IMR-90 (cell line): ENCODE measurements at regions not wholly inside any gene's neighbourhood (a gene's known extent, or its start where the extent isn't known, plus 50 kb on each side); places are given as distances from the start of the nearest gene placed in this dataset.

Source experiments
- ATAC-seq: fragments of 200-7000 bp; cut with Tn5 transposase; 2 replicates; pipeline ENCODE4 v1.9.1; 2020; ENCODE audit warnings: low read depth, mild to moderate bottlenecking, moderate library complexity
- BruUV-seq: library from RNA; stranded (reverse); fragments of 400-500 nt; replicated peaks from 2 replicates; lab custom pipeline; 2021; lab: Mats Ljungman, UMichigan
- CTCF ChIA-PET: fragments of 300-600 bp; formaldehyde crosslinking; extraction: SDS; loops from one replicate; lab custom pipeline; 2021; ENCODE audit warnings: antibody characterized with exemption; lab: Yijun Ruan, JAX
- POLR2A ChIA-PET: fragments of 300-600 bp; sonication (Branson Sonifier 250); formaldehyde crosslinking; loops from one replicate; lab custom pipeline; 2022; ENCODE audit warnings: antibody characterized with exemption; ENCODE audit not compliant: unreplicated experiment; lab: Charles Lee
- DNase-seq: peaks from one replicate; pipeline ENCODE4 v3.0.0; 2013
- H2AFZ ChIP-seq: replicated peaks from 2 replicates; pipeline ENCODE3; 2013; ENCODE audit warnings: low read length, mild to moderate bottlenecking; ENCODE audit not compliant: poor library complexity
- H2AK5ac ChIP-seq: 2 replicates; pipeline ENCODE4 v1.6.1; 2013; ENCODE audit warnings: low read depth, low read length, inconsistent platforms
- H2AK9ac ChIP-seq: replicated peaks from 2 replicates; pipeline ENCODE3; 2013; ENCODE audit warnings: mild to moderate bottlenecking, low read depth, low read length, moderate library complexity; ENCODE audit not compliant: poor library complexity
- H2BK120ac ChIP-seq: 2 replicates; pipeline ENCODE4 v1.6.1; 2013; ENCODE audit warnings: low read depth, low read length, inconsistent platforms
- H2BK15ac ChIP-seq: 3 replicates; pipeline ENCODE4 v1.6.1; 2013; ENCODE audit warnings: low read depth, low read length, inconsistent platforms
- H2BK20ac ChIP-seq: 2 replicates; pipeline ENCODE4 v1.6.1; 2013; ENCODE audit warnings: low read depth, mild to moderate bottlenecking, inconsistent platforms, low read length, moderate library complexity
- H2BK5ac ChIP-seq: 2 replicates; pipeline ENCODE4 v1.6.1; 2013; ENCODE audit warnings: mild to moderate bottlenecking, low read depth, low read length, inconsistent platforms; ENCODE audit not compliant: poor library complexity, severe bottlenecking
- H3K14ac ChIP-seq: replicated peaks from 2 replicates; pipeline ENCODE4 v1.6.1; 2013; ENCODE audit warnings: low read depth, low read length, inconsistent platforms
- H3K18ac ChIP-seq: 2 replicates; pipeline ENCODE4 v1.6.1; 2013; ENCODE audit warnings: low read depth, low read length, control low read depth
- H3K23ac ChIP-seq: 2 replicates; pipeline ENCODE4 v1.6.1; 2013; ENCODE audit warnings: low read depth, low read length, inconsistent platforms
- H3K27ac ChIP-seq: 2 replicates; pipeline ENCODE4 v1.5.1; 2013; ENCODE audit warnings: mild to moderate bottlenecking, control low read depth, low read length; ENCODE audit not compliant: insufficient read depth
- H3K27me3 ChIP-seq: 2 replicates; pipeline ENCODE4 v1.6.1; 2013; ENCODE audit warnings: low read length; ENCODE audit not compliant: control insufficient read depth, insufficient read depth
- H3K36me3 ChIP-seq: 2 replicates; pipeline ENCODE4 v1.6.1; 2013; ENCODE audit warnings: low read length, mixed read lengths; ENCODE audit not compliant: control insufficient read depth, insufficient read depth
- H3K4ac ChIP-seq: 2 replicates; pipeline ENCODE4 v1.6.1; 2013; ENCODE audit warnings: low read depth, low read length, inconsistent platforms
- H3K4me1 ChIP-seq: 2 replicates; pipeline ENCODE4 v1.6.1; 2013; ENCODE audit warnings: low read length, mixed read lengths; ENCODE audit not compliant: control insufficient read depth, insufficient read depth
- H3K4me2 ChIP-seq: 2 replicates; pipeline ENCODE4 v1.6.1; 2013; ENCODE audit warnings: low read depth, mild to moderate bottlenecking, control low read depth, low read length, moderate library complexity
- H3K4me3 ChIP-seq: 2 replicates; pipeline ENCODE4 v1.5.1; 2013; ENCODE audit warnings: low read depth, mild to moderate bottlenecking, control low read depth, low read length, moderate library complexity; ENCODE audit not compliant: insufficient read depth
- H3K56ac ChIP-seq: 2 replicates; pipeline ENCODE4 v1.6.1; 2013; ENCODE audit warnings: low read length, inconsistent platforms; ENCODE audit not compliant: insufficient read depth; ENCODE audit errors: extremely low read depth
- H3K79me1 ChIP-seq, 2 experiments: 2 replicates each; pipeline ENCODE4 v1.6.1; 2013; ENCODE audit warnings: low read length in 2 of 2, inconsistent platforms in 1 of 2, low read depth in 1 of 2
- H3K9ac ChIP-seq: 2 replicates; pipeline ENCODE4 v1.6.1; 2013; ENCODE audit warnings: low read depth, low read length, control low read depth
- H3K9me1 ChIP-seq: 2 replicates; pipeline ENCODE4 v1.6.1; 2013; ENCODE audit warnings: low read length, inconsistent platforms; ENCODE audit not compliant: insufficient read depth
- H3K9me3 ChIP-seq: 2 replicates; pipeline ENCODE4 v1.6.1; 2013; ENCODE audit warnings: low read length; ENCODE audit not compliant: control insufficient read depth, insufficient read depth
- H4K20me1 ChIP-seq: 2 replicates; pipeline ENCODE4 v1.6.1; 2013; ENCODE audit warnings: low read length, inconsistent platforms; ENCODE audit not compliant: insufficient read depth
- H4K5ac ChIP-seq: 2 replicates; pipeline ENCODE4 v1.6.1; 2013; ENCODE audit warnings: mild to moderate bottlenecking, low read depth, low read length, control low read depth
- H4K8ac ChIP-seq, 2 experiments: 2 replicates each; pipeline ENCODE4 v1.6.1; 2013; ENCODE audit warnings: low read depth in 2 of 2, low read length in 2 of 2, control low read depth in 1 of 2, inconsistent platforms in 1 of 2
- H4K91ac ChIP-seq: 2 replicates; pipeline ENCODE4 v1.6.1; 2013; ENCODE audit warnings: low read depth, low read length, inconsistent platforms; ENCODE audit not compliant: insufficient read depth
- BHLHE40 ChIP-seq: fragments of 150-350 bp; IDR thresholded peaks from 2 replicates; pipeline ENCODE4 v1.6.1; 2016; ENCODE audit warnings: mild to moderate bottlenecking, low read depth, low read length
- FOS ChIP-seq: fragments of 150-350 bp; IDR thresholded peaks from 2 replicates; pipeline ENCODE4 v1.6.1; 2016; ENCODE audit warnings: low read depth, low read length
- MAFK ChIP-seq: IDR thresholded peaks from 2 replicates; pipeline ENCODE4 v1.6.1; 2012; ENCODE audit warnings: low read depth, low read length, improper control_type of control experiment
- MAZ ChIP-seq: IDR thresholded peaks from 2 replicates; pipeline ENCODE4 v1.6.1; 2012; ENCODE audit warnings: low read depth, mild to moderate bottlenecking, low read length, improper control_type of control experiment, moderate library complexity, borderline replicate concordance
- MXI1 ChIP-seq: IDR thresholded peaks from 2 replicates; pipeline ENCODE4 v1.6.1; 2012; ENCODE audit warnings: low read depth, mild to moderate bottlenecking, low read length, moderate library complexity, borderline replicate concordance
- NFE2L2 ChIP-seq: fragments of 150-350 bp; IDR thresholded peaks from 2 replicates; pipeline ENCODE4 v1.6.1; 2016; ENCODE audit warnings: low read depth, mild to moderate bottlenecking, low read length
- POLR2A ChIP-seq: IDR thresholded peaks from 2 replicates; pipeline ENCODE4 v1.6.1; 2012; ENCODE audit warnings: mild to moderate bottlenecking, low read depth, low read length
- RAD21 ChIP-seq: IDR thresholded peaks from 2 replicates; pipeline ENCODE4 v1.6.1; 2012; ENCODE audit warnings: low read length, improper control_type of control experiment
- RCOR1 ChIP-seq: IDR thresholded peaks from 2 replicates; pipeline ENCODE4 v1.6.1; 2012; ENCODE audit warnings: mild to moderate bottlenecking, low read length, improper control_type of control experiment; ENCODE audit not compliant: insufficient replicate concordance
- RFX5 ChIP-seq: IDR thresholded peaks from 2 replicates; pipeline ENCODE4 v1.8.0; 2012; ENCODE audit warnings: low read depth, mild to moderate bottlenecking, low read length, moderate library complexity
- SMC3 ChIP-seq: fragments of 150-350 bp; IDR thresholded peaks from 2 replicates; pipeline ENCODE4 v1.6.1; 2016; ENCODE audit warnings: low read depth, mild to moderate bottlenecking, antibody characterized with exemption, low read length, moderate library complexity
- WGBS, 2 experiments: methylation state at CpG; one replicate each; pipeline versions ENCODE4 v1.1.5 to v1.1.7; 2013; ENCODE audit warnings: missing lambda C conversion rate in 2 of 2; ENCODE audit not compliant: insufficient read length in 1 of 2; ENCODE audit errors: extremely low coverage in 2 of 2; 5-methylcytosine and 5-hydroxymethylcytosine counted together
- dilution Hi-C: fragments of 300-500 bp; cut with HindIII; formaldehyde crosslinking; loops from one replicate; pipeline ENCODE4 v1.14.3; 2018; ENCODE audit warnings: low sequenced_read_pairs; ENCODE audit not compliant: unreplicated experiment
- in situ Hi-C: fragments of 300-500 bp; cut with MboI; formaldehyde crosslinking; loops from 3 replicates; pipeline ENCODE4 v1.14.3; 2019; ENCODE audit warnings: low sequenced_read_pairs, inconsistent platforms, mixed read lengths
- intact Hi-C: fragments of 100-400 bp; cut with micrococcal nuclease; formaldehyde crosslinking; loops from 2 replicates; pipeline ENCODE4 v1.10.0; 2022
- TF ChIP-seq, protein P1 (sequence below): fragments of 150-350 bp; IDR thresholded peaks from 2 replicates; pipeline ENCODE4 v1.6.1; 2016; ENCODE audit warnings: low read depth, mild to moderate bottlenecking, low read length, moderate library complexity, borderline replicate concordance
- TF ChIP-seq, protein P2 (sequence below): fragments of 150-350 bp; IDR thresholded peaks from 2 replicates; pipeline ENCODE4 v1.6.1; 2017; ENCODE audit warnings: mild to moderate bottlenecking, antibody characterized with exemption, low read length, low read depth

DNA sequence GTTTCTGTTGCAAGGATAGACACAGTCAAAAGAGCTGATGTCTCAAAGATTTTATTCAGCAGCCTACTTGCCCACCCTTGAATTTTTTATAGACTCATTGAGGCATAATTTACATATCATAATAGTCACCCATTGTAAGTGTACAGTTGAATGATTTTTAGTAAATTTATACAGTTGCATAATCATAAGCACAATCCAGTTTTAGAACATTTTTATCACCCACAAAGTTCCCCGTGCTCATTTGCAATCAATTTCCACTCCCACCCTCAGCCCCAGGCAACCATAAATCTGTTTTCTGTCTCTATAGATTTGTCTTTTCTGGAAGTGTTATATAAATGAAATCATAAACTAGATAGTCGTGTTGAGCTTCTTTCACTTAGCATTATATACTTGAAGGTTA, 517.7 kb downstream of the TLE1 start:
- no peak overlapping the region for H3K23ac ChIP-seq
- intact Hi-C loops, result no loop called here
- no peaks in the 10 kb centered on the region for H4K20me1 ChIP-seq
- no peak overlapping the region for H2AFZ ChIP-seq
- no peak overlapping the region for H3K4me2 ChIP-seq
- no peak overlapping the region for H3K14ac ChIP-seq
- no peak overlapping the region for H3K4ac ChIP-seq
- H3K27me3 ChIP-seq, result peaks cover 1% of the 10 kb centered on the region; the same call in 1 of the 2 replicates
- no peak overlapping the region for H2BK120ac ChIP-seq
- no peaks in the 10 kb centered on the region for H3K79me1 ChIP-seq
- in situ Hi-C loops, result no loop called here
- H4K8ac ChIP-seq, result no peak overlapping the region
- WGBS, 2 experiments, result no CpG with 5 or more reads among the region's 2 CpGs
- no peak overlapping the region for H4K91ac ChIP-seq
- CTCF ChIA-PET, result interaction anchor here (0.6 kb wide), 1 partner anchor 430 kb away, joined by 3 read pairs; no protein-coding TSS in a partner anchor
- dilution Hi-C loops, result no loop called here
- no peak overlapping the region for H2BK15ac ChIP-seq
- H2BK5ac ChIP-seq, result no peak overlapping the region
- BruUV-seq, result no TSS peak
- POLR2A ChIA-PET, result no interaction called here
- H3K9ac ChIP-seq, result no peak overlapping the region
- no peaks in the 10 kb centered on the region for H3K36me3 ChIP-seq
- H4K5ac ChIP-seq, result no peak overlapping the region
- DNase-seq, result no peak
- no peak overlapping the region for H3K4me3 ChIP-seq
- no peak overlapping the region for H3K56ac ChIP-seq
- TF ChIP-seq, protein P1, sequence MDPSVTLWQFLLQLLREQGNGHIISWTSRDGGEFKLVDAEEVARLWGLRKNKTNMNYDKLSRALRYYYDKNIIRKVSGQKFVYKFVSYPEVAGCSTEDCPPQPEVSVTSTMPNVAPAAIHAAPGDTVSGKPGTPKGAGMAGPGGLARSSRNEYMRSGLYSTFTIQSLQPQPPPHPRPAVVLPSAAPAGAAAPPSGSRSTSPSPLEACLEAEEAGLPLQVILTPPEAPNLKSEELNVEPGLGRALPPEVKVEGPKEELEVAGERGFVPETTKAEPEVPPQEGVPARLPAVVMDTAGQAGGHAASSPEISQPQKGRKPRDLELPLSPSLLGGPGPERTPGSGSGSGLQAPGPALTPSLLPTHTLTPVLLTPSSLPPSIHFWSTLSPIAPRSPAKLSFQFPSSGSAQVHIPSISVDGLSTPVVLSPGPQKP, result no peak
- TF ChIP-seq POLR2A, result no peak
- TF ChIP-seq, protein P2, sequence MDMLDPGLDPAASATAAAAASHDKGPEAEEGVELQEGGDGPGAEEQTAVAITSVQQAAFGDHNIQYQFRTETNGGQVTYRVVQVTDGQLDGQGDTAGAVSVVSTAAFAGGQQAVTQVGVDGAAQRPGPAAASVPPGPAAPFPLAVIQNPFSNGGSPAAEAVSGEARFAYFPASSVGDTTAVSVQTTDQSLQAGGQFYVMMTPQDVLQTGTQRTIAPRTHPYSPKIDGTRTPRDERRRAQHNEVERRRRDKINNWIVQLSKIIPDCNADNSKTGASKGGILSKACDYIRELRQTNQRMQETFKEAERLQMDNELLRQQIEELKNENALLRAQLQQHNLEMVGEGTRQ, result no peak
- TF ChIP-seq RAD21, result no peak
- TF ChIP-seq SMC3, result no peak
- no peak for TF ChIP-seq MAZ
- TF ChIP-seq RFX5, result no peak
- no peak for TF ChIP-seq MXI1
- TF ChIP-seq BHLHE40, result no peak
- no peak for TF ChIP-seq RCOR1
- TF ChIP-seq MAFK, result no peak
- TF ChIP-seq FOS, result no peak
- no peak for TF ChIP-seq NFE2L2
- no peak overlapping the region for H2AK5ac ChIP-seq
- no peak overlapping the region for H2BK20ac ChIP-seq
- H2AK9ac ChIP-seq, result no peak overlapping the region
- H3K9me1 ChIP-seq, result no peaks in the 10 kb centered on the region
- H3K4me1 ChIP-seq, result no peaks in the 10 kb centered on the region
- no peak for ATAC-seq
- H3K18ac ChIP-seq, result no peak overlapping the region
- no peaks in the 10 kb centered on the region for H3K9me3 ChIP-seq
- H3K27ac ChIP-seq, result no peak overlapping the region
